BE2C (cell line): ENCODE measurements at regions not wholly inside any gene's neighbourhood (a gene's known extent, or its start where the extent isn't known, plus 50 kb on each side); places are given as distances from the start of the nearest gene placed in this dataset.

Experiments
- DNase-seq: peaks from one replicate; pipeline ENCODE4 v3.0.0-alpha.2; 2020
- H3K27me3 ChIP-seq: fragments of 250-450 bp; sonication (Bioruptor Pico); 2 replicates; pipeline ENCODE4 v1.5.1; 2020; ENCODE audit warnings: mild to moderate bottlenecking
- H3K36me3 ChIP-seq: fragments of 250-450 bp; sonication (Bioruptor Pico); 2 replicates; pipeline ENCODE4 v1.5.1; 2020; ENCODE audit warnings: mild to moderate bottlenecking
- H3K4me1 ChIP-seq: fragments of 250-450 bp; sonication (Bioruptor Pico); 2 replicates; pipeline ENCODE4 v1.5.1; 2020
- H3K4me3 ChIP-seq: 2 replicates; pipeline ENCODE4 v1.5.1; 2011; ENCODE audit warnings: low read depth, low read length
- H3K9me3 ChIP-seq: fragments of 250-450 bp; sonication (Bioruptor Pico); 2 replicates; pipeline ENCODE4 v1.5.1; 2020
- TF ChIP-seq, protein P1 (sequence below): IDR thresholded peaks from 2 replicates; pipeline ENCODE4 v1.5.1; 2012; ENCODE audit warnings: mild to moderate bottlenecking, low read depth, low read length

DNA sequence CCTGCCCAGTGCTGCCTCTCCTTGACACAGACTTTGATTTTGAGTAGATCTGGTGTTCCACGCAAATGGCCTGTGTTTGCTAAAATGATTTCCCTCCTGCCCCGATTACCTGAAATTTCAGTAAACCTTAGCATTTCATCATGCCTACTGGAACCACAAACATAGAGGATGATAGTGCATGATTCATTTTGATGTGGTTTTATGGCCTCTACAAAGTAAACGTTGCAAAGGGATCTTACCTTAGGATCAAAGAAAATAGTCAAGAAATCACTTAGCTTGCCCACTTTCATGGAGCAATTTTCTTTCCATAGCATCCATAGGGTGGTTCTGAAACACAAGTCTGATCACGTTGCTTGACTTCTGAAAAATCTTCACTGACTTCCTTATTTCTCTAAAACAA lies 524.6 kb upstream of the ATP11B start:
- Histone ChIP-seq H3K4me3 (no peak overlapping the region), H3K36me3 (no peaks in the 10 kb centered on the region), H3K27me3 (peaks cover 3% of the 10 kb centered on the region; the same call in 1 of the 2 replicates), H3K4me1 (no peaks in the 10 kb centered on the region), H3K9me3 (no peaks in the 10 kb centered on the region)
- TF ChIP-seq, protein P1, sequence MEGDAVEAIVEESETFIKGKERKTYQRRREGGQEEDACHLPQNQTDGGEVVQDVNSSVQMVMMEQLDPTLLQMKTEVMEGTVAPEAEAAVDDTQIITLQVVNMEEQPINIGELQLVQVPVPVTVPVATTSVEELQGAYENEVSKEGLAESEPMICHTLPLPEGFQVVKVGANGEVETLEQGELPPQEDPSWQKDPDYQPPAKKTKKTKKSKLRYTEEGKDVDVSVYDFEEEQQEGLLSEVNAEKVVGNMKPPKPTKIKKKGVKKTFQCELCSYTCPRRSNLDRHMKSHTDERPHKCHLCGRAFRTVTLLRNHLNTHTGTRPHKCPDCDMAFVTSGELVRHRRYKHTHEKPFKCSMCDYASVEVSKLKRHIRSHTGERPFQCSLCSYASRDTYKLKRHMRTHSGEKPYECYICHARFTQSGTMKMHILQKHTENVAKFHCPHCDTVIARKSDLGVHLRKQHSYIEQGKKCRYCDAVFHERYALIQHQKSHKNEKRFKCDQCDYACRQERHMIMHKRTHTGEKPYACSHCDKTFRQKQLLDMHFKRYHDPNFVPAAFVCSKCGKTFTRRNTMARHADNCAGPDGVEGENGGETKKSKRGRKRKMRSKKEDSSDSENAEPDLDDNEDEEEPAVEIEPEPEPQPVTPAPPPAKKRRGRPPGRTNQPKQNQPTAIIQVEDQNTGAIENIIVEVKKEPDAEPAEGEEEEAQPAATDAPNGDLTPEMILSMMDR: no peak
- DNase-seq: no peak

DNA sequence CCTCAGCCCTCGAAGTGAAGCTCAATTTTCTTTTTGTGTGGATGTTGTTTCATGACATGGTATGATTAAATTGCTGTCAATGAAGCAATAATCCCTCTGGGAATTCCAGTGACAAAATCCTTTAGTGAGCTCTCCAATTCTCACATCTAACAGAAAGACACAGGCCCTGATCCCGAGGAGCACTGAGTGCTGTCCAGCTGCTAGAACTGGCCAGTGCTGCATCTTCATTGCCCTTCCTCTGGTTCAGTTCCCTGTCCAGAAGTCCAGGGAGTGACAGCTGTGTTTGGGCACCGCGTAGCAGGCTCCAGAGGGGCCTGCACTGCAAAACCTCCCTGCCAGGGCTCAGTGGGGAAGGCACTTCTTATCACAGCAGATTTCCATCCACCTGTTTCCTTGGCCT lies 516.8 kb upstream of the ATP11B start:
- DNase-seq: no peak
- H3K36me3 ChIP-seq: no peaks in the 10 kb centered on the region
- TF ChIP-seq, protein P1: no peak

DNA sequence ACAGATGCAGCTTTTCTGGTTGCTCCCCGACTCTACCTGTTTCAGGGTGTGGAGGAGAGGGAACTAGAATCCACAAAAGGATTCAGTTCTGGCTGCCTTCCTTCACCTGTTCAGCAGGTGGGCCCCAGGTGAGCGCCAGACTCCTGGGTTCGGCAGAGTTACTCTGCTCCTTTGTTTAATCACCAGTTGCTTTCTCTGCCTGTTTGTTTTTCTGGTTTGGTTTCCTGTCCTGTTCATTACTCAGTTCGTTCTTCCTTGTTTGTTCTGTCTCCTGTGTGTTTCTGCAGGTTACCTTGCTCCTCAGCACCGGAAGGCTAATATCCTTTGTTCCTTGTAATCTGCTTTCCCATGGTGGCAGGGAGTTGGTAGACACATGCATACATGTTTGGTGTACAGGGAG lies 508.5 kb upstream of the ATP11B start:
- TF ChIP-seq, protein P1: no peak
- Histone ChIP-seq H3K9me3 (no peaks in the 10 kb centered on the region), H3K27me3 (no peaks in the 10 kb centered on the region; the same call in 1 of the 2 replicates), H3K4me3 (no peak overlapping the region), H3K4me1 (no peaks in the 10 kb centered on the region), H3K36me3 (no peaks in the 10 kb centered on the region)
- no peak for DNase-seq

More for the DNA sequence above, 516.8 kb upstream of the ATP11B start:
- Histone ChIP-seq H3K27me3 (no peaks in the 10 kb centered on the region), H3K4me3 (no peak overlapping the region), H3K9me3 (no peaks in the 10 kb centered on the region), H3K4me1 (no peaks in the 10 kb centered on the region)

DNA sequence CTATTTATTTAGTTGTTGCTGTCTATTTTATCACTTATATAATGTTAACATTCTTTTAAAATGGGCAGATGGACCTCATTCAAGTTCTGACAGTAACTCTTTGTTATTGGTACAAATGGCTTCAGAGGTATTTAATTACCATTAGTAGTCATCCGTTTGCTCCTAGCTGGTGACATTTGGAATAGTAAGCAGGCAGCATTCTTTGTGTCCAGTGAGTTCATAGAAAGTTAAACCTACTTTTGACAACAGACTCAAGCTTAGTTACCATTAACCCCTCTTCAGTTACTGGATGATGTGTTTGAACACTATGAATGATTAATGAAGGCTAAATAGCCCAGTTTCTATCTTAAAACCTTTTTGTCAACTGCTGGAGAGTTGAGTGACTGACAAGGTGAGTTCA lies 500.7 kb upstream of the ATP11B start:
- Histone ChIP-seq H3K4me1 (no peaks in the 10 kb centered on the region), H3K9me3 (no peaks in the 10 kb centered on the region), H3K4me3 (no peak overlapping the region), H3K27me3 (no peaks in the 10 kb centered on the region), H3K36me3 (no peaks in the 10 kb centered on the region)
- no peak for DNase-seq
- TF ChIP-seq, protein P1: no peak

DNA sequence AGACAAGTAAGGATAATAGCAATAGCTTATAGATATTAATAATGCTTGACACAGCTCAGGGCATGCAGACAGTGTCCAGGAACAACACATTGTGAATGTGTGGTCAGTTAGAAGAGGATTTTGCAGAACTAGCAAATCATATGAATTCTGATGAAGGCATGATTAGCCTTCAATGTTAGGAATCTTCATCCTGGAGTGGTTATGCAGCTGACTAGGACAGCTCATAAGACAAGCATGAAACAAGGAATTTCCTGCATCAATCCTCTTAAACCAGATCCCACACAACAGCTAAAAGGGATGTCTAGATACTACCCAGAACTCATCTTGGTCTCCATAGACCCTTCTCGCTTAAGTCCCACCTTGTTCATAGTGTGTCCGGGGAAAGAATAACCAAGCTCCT lies 499.0 kb upstream of the ATP11B start:
- Histone ChIP-seq H3K4me3 (no peak overlapping the region), H3K36me3 (no peaks in the 10 kb centered on the region), H3K4me1 (no peaks in the 10 kb centered on the region), H3K27me3 (no peaks in the 10 kb centered on the region), H3K9me3 (no peaks in the 10 kb centered on the region)
- TF ChIP-seq, protein P1: no peak
- no peak for DNase-seq

DNA sequence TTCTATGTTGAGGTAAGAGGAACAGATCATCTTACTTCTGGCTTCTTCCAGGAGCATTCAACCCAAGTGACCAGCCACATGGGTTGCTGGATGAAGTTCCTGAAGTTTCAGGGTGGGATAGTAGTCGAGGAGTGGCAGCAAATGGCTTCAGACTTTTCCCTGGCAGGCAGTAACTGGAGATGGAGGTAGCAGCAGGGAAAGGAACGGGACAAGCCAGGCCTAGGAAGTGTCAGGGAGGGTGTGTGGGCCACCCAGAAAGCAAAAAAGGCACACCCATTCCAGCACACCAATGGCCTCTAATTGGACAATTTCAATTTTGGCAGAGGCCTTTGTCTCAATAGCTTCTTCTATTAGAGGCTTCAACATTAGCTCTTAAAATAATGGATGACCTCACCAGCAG lies 498.6 kb upstream of the ATP11B start:
- DNase-seq: no peak
- TF ChIP-seq, protein P1: no peak
- H3K4me3 ChIP-seq: no peak overlapping the region
- H3K4me1 ChIP-seq: no peaks in the 10 kb centered on the region
- no peaks in the 10 kb centered on the region for H3K9me3 ChIP-seq
- H3K36me3 ChIP-seq: no peaks in the 10 kb centered on the region
- no peaks in the 10 kb centered on the region for H3K27me3 ChIP-seq
